HL-60 (cell line): ENCODE measurements at regions not wholly inside any gene's neighbourhood (a gene's known extent, or its start where the extent isn't known, plus 50 kb on each side); places are given as distances from the start of the nearest gene placed in this dataset.

Source experiments
- DNase-seq, 2 experiments: peaks; one replicate each; pipeline ENCODE4 v3.0.0-alpha.2; 2010 to 2020; ENCODE audit warnings: low read depth in 1 of 2, low spot score in 1 of 2
- H3K27ac ChIP-seq: fragments of 250-450 bp; sonication (Bioruptor Pico); replicated peaks from 2 replicates; pipeline ENCODE4 v1.5.1; 2020; ENCODE audit warnings: mild to moderate bottlenecking, moderate library complexity
- H3K27me3 ChIP-seq: fragments of 250-450 bp; sonication (Bioruptor Pico); 2 replicates; pipeline ENCODE4 v1.5.1; 2021; ENCODE audit warnings: mild to moderate bottlenecking, moderate library complexity; ENCODE audit not compliant: insufficient read depth, poor library complexity, severe bottlenecking
- H3K4me3 ChIP-seq: replicated peaks from 2 replicates; pipeline ENCODE4 v1.5.1; 2011; ENCODE audit warnings: mild to moderate bottlenecking, control low read depth, low read length; ENCODE audit not compliant: insufficient read depth
- CTCF ChIP-seq: IDR thresholded peaks from one replicate; pipeline ENCODE4 v1.5.1; 2011; ENCODE audit warnings: low read length, control low read depth, inconsistent platforms; ENCODE audit not compliant: insufficient read depth
- GABPA ChIP-seq: IDR thresholded peaks from 2 replicates; pipeline ENCODE4 v1.6.1; 2012; ENCODE audit warnings: low read depth
- POLR2AphosphoS5 ChIP-seq: IDR thresholded peaks from 2 replicates; pipeline ENCODE4 v1.6.1; 2012; ENCODE audit warnings: low read depth
- REST ChIP-seq: IDR thresholded peaks from 2 replicates; pipeline ENCODE4 v1.6.1; 2012; ENCODE audit warnings: low read depth; ENCODE audit not compliant: insufficient replicate concordance
- SPI1 ChIP-seq: IDR thresholded peaks from 2 replicates; pipeline ENCODE4 v1.6.1; 2012; ENCODE audit warnings: low read depth, mild to moderate bottlenecking, borderline replicate concordance

- no peak overlapping the region for H3K27ac ChIP-seq
- no peak for DNase-seq
- H3K27me3 ChIP-seq = no peaks in the 10 kb centered on the region
- no peak overlapping the region for H3K4me3 ChIP-seq
- TF ChIP-seq REST = no peak
- TF ChIP-seq CTCF = no peak
- no peak for TF ChIP-seq POLR2AphosphoS5
- TF ChIP-seq SPI1 = no peak
- no peak for TF ChIP-seq GABPA
Measured at GRCh38 chr1:192436441-192437078, 119.8 kb downstream of the RGS21 start.

GRCh38 chr1:192438737-192439136 lies 121.9 kb downstream of the RGS21 start:
- H3K27ac ChIP-seq = no peak overlapping the region
- no peak for DNase-seq
- H3K4me3 ChIP-seq = no peak overlapping the region
- TF ChIP-seq REST (no peak), GABPA (no peak), POLR2AphosphoS5 (no peak), CTCF (no peak), SPI1 (no peak)
- H3K27me3 ChIP-seq = no peaks in the 10 kb centered on the region

- no peak overlapping the region for H3K27ac ChIP-seq
- H3K4me3 ChIP-seq = no peak overlapping the region
- TF ChIP-seq POLR2AphosphoS5 (no peak), REST (no peak), CTCF (no peak), SPI1 (no peak), GABPA (no peak)
- no peaks in the 10 kb centered on the region for H3K27me3 ChIP-seq
- DNase-seq = no peak
Measured at GRCh38 chr1:192439373-192440025, 122.7 kb downstream of the RGS21 start.
